ENCODE measurements at regions not wholly inside any gene's neighbourhood (a gene's known extent, or its start where the extent isn't known, plus 50 kb on each side); places are given as distances from the start of the nearest gene placed in this dataset.

- TF ChIP-seq CTCF (IDR thresholded peaks at IDR 0.05; ENCODE audit: low read depth, low read length) = no peak
- DNase-seq (ENCODE audit: low read depth in 2 of 2) = no peak
- H3K4me3 ChIP-seq (replicated peaks in 1 of 2; ENCODE audit: low read depth in 2 of 2, low read length in 2 of 2) = no peak overlapping the region
Observed at GRCh38 chr5:56459394-56460194, 226.5 kb upstream of the ANKRD55 start.

GRCh38 chr5:56457887-56458812 lies 225.0 kb upstream of the ANKRD55 start:
- TF ChIP-seq CTCF (IDR thresholded peaks at IDR 0.05; ENCODE audit: low read depth, low read length) = no peak
- DNase-seq (ENCODE audit: low read depth in 2 of 2) = peak; percentile 29 to 46
- H3K4me3 ChIP-seq (replicated peaks in 1 of 2; ENCODE audit: low read depth in 2 of 2, low read length in 2 of 2) = no peak overlapping the region

- H3K4me3 ChIP-seq (replicated peaks in 1 of 2; ENCODE audit: low read depth in 2 of 2, low read length in 2 of 2) = no peak overlapping the region
- TF ChIP-seq CTCF (IDR thresholded peaks at IDR 0.05; ENCODE audit: low read depth, low read length) = no peak
- peak in 1 of 2 donors; percentile 48 for DNase-seq (ENCODE audit: low read depth in 2 of 2)
Observed at GRCh38 chr5:56456002-56456401, 222.9 kb upstream of the ANKRD55 start.

- TF ChIP-seq CTCF (IDR thresholded peaks at IDR 0.05; ENCODE audit: low read depth, low read length) = no peak
- H3K4me3 ChIP-seq (replicated peaks in 1 of 2; ENCODE audit: low read depth in 2 of 2, low read length in 2 of 2) = no peak overlapping the region
- no peak for DNase-seq (ENCODE audit: low read depth in 2 of 2)
Observed at GRCh38 chr5:56455417-56455816, 222.3 kb upstream of the ANKRD55 start.

- H3K4me3 ChIP-seq (replicated peaks in 1 of 2; ENCODE audit: low read depth in 2 of 2, low read length in 2 of 2) = no peak overlapping the region
- no peak for TF ChIP-seq CTCF (IDR thresholded peaks at IDR 0.05; ENCODE audit: low read depth, low read length)
- no peak for DNase-seq (ENCODE audit: low read depth in 2 of 2)
Observed at GRCh38 chr5:56454219-56454862, 221.2 kb upstream of the ANKRD55 start.

GRCh38 chr5:56451742-56452141 lies 218.6 kb upstream of the ANKRD55 start:
- no peak for DNase-seq (ENCODE audit: low read depth in 2 of 2)
- TF ChIP-seq CTCF (IDR thresholded peaks at IDR 0.05; ENCODE audit: low read depth, low read length) = no peak
- H3K4me3 ChIP-seq (replicated peaks in 1 of 2; ENCODE audit: low read depth in 2 of 2, low read length in 2 of 2) = no peak overlapping the region
